Keratinocyte (primary cell): ENCODE measurements at regions not wholly inside any gene's neighbourhood (a gene's known extent, or its start where the extent isn't known, plus 50 kb on each side); places are given as distances from the start of the nearest gene placed in this dataset.

Source experiments
- DNase-seq: peaks from one replicate; pipeline ENCODE4 v3.0.0-alpha.2; 2011; ENCODE audit warnings: low read depth, missing footprints, low spot score
- FAIRE-seq: peaks from 2 replicates; lab custom pipeline; 2011; peaks lifted over from hg19 to GRCh38; lab: Jason Lieb, UNC
- H2AFZ ChIP-seq: 2 replicates; pipeline ENCODE4 v1.6.0; 2012; ENCODE audit warnings: low read length, control low read depth, inconsistent platforms; ENCODE audit not compliant: control insufficient read depth
- H3K27ac ChIP-seq: 2 replicates; pipeline ENCODE4 v1.5.1; 2011; ENCODE audit warnings: low read length; ENCODE audit not compliant: control insufficient read depth, insufficient read depth
- H3K27me3 ChIP-seq: 3 replicates; pipeline ENCODE4 v1.6.0; 2011; ENCODE audit warnings: low read length; ENCODE audit not compliant: control insufficient read depth, insufficient read depth; ENCODE audit errors: extremely low read depth
- H3K36me3 ChIP-seq, 2 experiments: 2 replicates in 1 of 2; 3 replicates in 1 of 2; pipeline ENCODE4 v1.5.1; 2011; ENCODE audit warnings: low read length in 2 of 2, mild to moderate bottlenecking in 1 of 2; ENCODE audit not compliant: control insufficient read depth in 2 of 2, insufficient read depth in 2 of 2; ENCODE audit errors: extremely low read depth in 1 of 2
- H3K4me1 ChIP-seq: 3 replicates; pipeline ENCODE4 v1.5.1; 2011; ENCODE audit warnings: low read length; ENCODE audit not compliant: control insufficient read depth, insufficient read depth; ENCODE audit errors: extremely low read depth
- H3K4me2 ChIP-seq: 3 replicates; pipeline ENCODE4 v1.6.0; 2011; ENCODE audit warnings: low read depth, low read length; ENCODE audit not compliant: control insufficient read depth, insufficient read depth; ENCODE audit errors: extremely low read depth
- H3K4me3 ChIP-seq, 3 experiments: fragments of 200-600 bp in 1 of 3; sonication (generic) in 1 of 3; 2 replicates in 2 of 3; 3 replicates in 1 of 3; pipeline ENCODE4 v1.5.1; 2011 to 2016; ENCODE audit warnings: low read length in 3 of 3, mild to moderate bottlenecking in 3 of 3, control low read depth in 2 of 3, inconsistent platforms in 1 of 3, low read depth in 1 of 3, mixed read lengths in 1 of 3, mixed run types in 1 of 3, moderate library complexity in 1 of 3; ENCODE audit not compliant: control insufficient read depth in 2 of 3, insufficient read depth in 2 of 3; ENCODE audit errors: extremely low read depth in 1 of 3
- H3K79me2 ChIP-seq: 2 replicates; pipeline ENCODE4 v1.6.0; 2012; ENCODE audit warnings: low read length; ENCODE audit not compliant: control insufficient read depth, insufficient read depth
- H3K9ac ChIP-seq: 3 replicates; pipeline ENCODE4 v1.6.0; 2011; ENCODE audit warnings: low read length; ENCODE audit not compliant: control insufficient read depth, insufficient read depth; ENCODE audit errors: extremely low read depth
- H3K9me1 ChIP-seq: 3 replicates; pipeline ENCODE4 v1.6.0; 2011; ENCODE audit warnings: low read length; ENCODE audit not compliant: control insufficient read depth, insufficient read depth; ENCODE audit errors: extremely low read depth
- H3K9me3 ChIP-seq: 2 replicates; pipeline ENCODE4 v1.5.1; 2012; ENCODE audit warnings: low read depth, low read length; ENCODE audit not compliant: control insufficient read depth
- H4K20me1 ChIP-seq: 3 replicates; pipeline ENCODE4 v1.6.0; 2011; ENCODE audit warnings: low read length; ENCODE audit not compliant: control insufficient read depth, insufficient read depth; ENCODE audit errors: extremely low read depth
- EZH2 ChIP-seq: IDR thresholded peaks from one replicate; pipeline ENCODE4 v1.6.1; 2012; ENCODE audit warnings: inconsistent platforms, mild to moderate bottlenecking, low read length, moderate library complexity
- dilution Hi-C: fragments of 300-500 bp; cut with MboI; formaldehyde crosslinking; loops from one replicate; pipeline ENCODE4 v1.7.0; 2020; ENCODE audit warnings: low sequenced_read_pairs; ENCODE audit not compliant: extremely low pct_ligation_motif_present
- TF ChIP-seq, protein P1 (sequence below), 3 experiments: IDR thresholded peaks in 1 of 3; conservative IDR thresholded peaks in 1 of 3; optimal IDR thresholded peaks in 1 of 3; 2 replicates in 2 of 3; 3 replicates in 1 of 3; pipeline versions ENCODE3 to v1.5.1; 2011; ENCODE audit warnings: low read length in 3 of 3, mild to moderate bottlenecking in 3 of 3, moderate library complexity in 2 of 3, control low read depth in 1 of 3, inconsistent platforms in 1 of 3; ENCODE audit not compliant: insufficient read depth in 2 of 3; ENCODE audit errors: extremely low read depth in 1 of 3

- Histone ChIP-seq H3K79me2 (no peaks in the 10 kb centered on the region), H3K4me2 (no peak overlapping the region), H3K4me3 (no peak overlapping the region), H3K9me1 (no peaks in the 10 kb centered on the region), H3K27me3 (no peaks in the 10 kb centered on the region), H3K4me1 (no peaks in the 10 kb centered on the region), H3K9ac (no peak overlapping the region), H3K9me3 (no peaks in the 10 kb centered on the region), H3K36me3 (no peaks in the 10 kb centered on the region), H3K27ac (no peak overlapping the region), H4K20me1 (no peaks in the 10 kb centered on the region), H2AFZ (no peak overlapping the region)
- TF ChIP-seq EZH2: no peak
- TF ChIP-seq, protein P1, sequence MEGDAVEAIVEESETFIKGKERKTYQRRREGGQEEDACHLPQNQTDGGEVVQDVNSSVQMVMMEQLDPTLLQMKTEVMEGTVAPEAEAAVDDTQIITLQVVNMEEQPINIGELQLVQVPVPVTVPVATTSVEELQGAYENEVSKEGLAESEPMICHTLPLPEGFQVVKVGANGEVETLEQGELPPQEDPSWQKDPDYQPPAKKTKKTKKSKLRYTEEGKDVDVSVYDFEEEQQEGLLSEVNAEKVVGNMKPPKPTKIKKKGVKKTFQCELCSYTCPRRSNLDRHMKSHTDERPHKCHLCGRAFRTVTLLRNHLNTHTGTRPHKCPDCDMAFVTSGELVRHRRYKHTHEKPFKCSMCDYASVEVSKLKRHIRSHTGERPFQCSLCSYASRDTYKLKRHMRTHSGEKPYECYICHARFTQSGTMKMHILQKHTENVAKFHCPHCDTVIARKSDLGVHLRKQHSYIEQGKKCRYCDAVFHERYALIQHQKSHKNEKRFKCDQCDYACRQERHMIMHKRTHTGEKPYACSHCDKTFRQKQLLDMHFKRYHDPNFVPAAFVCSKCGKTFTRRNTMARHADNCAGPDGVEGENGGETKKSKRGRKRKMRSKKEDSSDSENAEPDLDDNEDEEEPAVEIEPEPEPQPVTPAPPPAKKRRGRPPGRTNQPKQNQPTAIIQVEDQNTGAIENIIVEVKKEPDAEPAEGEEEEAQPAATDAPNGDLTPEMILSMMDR (optimal IDR thresholded peaks at IDR 0.05 in 1 of 3, IDR thresholded peaks at IDR 0.05 in 1 of 3, conservative IDR thresholded peaks at IDR 0.05 in 1 of 3; ENCODE audit: extremely low read depth in 1 of 3, insufficient read depth in 2 of 3, low read length in 3 of 3): no peak
- FAIRE-seq: no peak
- DNase-seq: no peak
- dilution Hi-C loops: no loop called here
Observed at GRCh38 chr4:28548594-28548993, 1688.0 kb downstream of the STIM2 start.

DNA sequence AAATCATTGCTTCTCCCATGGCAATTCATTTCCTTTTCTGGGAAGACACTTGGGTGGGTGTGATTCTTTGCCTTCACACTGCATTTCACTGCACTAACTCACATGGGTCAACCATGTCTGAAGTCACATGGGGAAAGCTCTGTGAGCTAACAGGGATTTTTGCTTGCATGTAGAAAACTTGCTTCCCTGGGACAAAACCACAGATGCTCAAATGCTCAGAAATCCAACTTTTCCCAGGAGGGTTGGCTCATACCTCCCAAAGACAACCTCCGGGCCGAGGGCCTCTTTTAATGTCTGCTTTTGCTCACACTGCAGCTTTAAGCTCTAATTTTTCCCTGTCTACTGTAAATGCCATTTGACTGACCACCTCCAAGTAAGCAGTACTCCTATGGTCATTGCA lies 1695.2 kb downstream of the STIM2 start:
- TF ChIP-seq, protein P1 (optimal IDR thresholded peaks at IDR 0.05 in 1 of 3, IDR thresholded peaks at IDR 0.05 in 1 of 3, conservative IDR thresholded peaks at IDR 0.05 in 1 of 3; ENCODE audit: extremely low read depth in 1 of 3, insufficient read depth in 2 of 3, low read length in 3 of 3): no peak
- TF ChIP-seq EZH2: no peak
- no peak overlapping the region for H2AFZ ChIP-seq
- H3K9ac ChIP-seq: no peak overlapping the region
- no peaks in the 10 kb centered on the region for H3K27me3 ChIP-seq
- no peak for DNase-seq
- H3K27ac ChIP-seq: no peak overlapping the region
- dilution Hi-C loops: no loop called here
- H3K9me1 ChIP-seq: no peaks in the 10 kb centered on the region
- no peaks in the 10 kb centered on the region for H3K36me3 ChIP-seq
- no peaks in the 10 kb centered on the region for H4K20me1 ChIP-seq
- FAIRE-seq: no peak
- H3K4me1 ChIP-seq: no peaks in the 10 kb centered on the region
- H3K9me3 ChIP-seq: no peaks in the 10 kb centered on the region
- H3K4me2 ChIP-seq: no peak overlapping the region
- no peak overlapping the region for H3K4me3 ChIP-seq
- no peaks in the 10 kb centered on the region for H3K79me2 ChIP-seq
